IMR-90 (cell line): ENCODE measurements at regions not wholly inside any gene's neighbourhood (a gene's known extent, or its start where the extent isn't known, plus 50 kb on each side); places are given as distances from the start of the nearest gene placed in this dataset.

Source experiments
- ATAC-seq: fragments of 200-7000 bp; cut with Tn5 transposase; 2 replicates; pipeline ENCODE4 v1.9.1; 2020; ENCODE audit warnings: low read depth, mild to moderate bottlenecking, moderate library complexity
- BruUV-seq: library from RNA; stranded (reverse); fragments of 400-500 nt; replicated peaks from 2 replicates; lab custom pipeline; 2021; lab: Mats Ljungman, UMichigan
- CTCF ChIA-PET: fragments of 300-600 bp; formaldehyde crosslinking; extraction: SDS; loops from one replicate; lab custom pipeline; 2021; ENCODE audit warnings: antibody characterized with exemption; lab: Yijun Ruan, JAX
- POLR2A ChIA-PET: fragments of 300-600 bp; sonication (Branson Sonifier 250); formaldehyde crosslinking; loops from one replicate; lab custom pipeline; 2022; ENCODE audit warnings: antibody characterized with exemption; ENCODE audit not compliant: unreplicated experiment; lab: Charles Lee
- DNase-seq: peaks from one replicate; pipeline ENCODE4 v3.0.0; 2013
- H2AFZ ChIP-seq: replicated peaks from 2 replicates; pipeline ENCODE3; 2013; ENCODE audit warnings: low read length, mild to moderate bottlenecking; ENCODE audit not compliant: poor library complexity
- H2AK5ac ChIP-seq: 2 replicates; pipeline ENCODE4 v1.6.1; 2013; ENCODE audit warnings: low read depth, low read length, inconsistent platforms
- H2AK9ac ChIP-seq: replicated peaks from 2 replicates; pipeline ENCODE3; 2013; ENCODE audit warnings: mild to moderate bottlenecking, low read depth, low read length, moderate library complexity; ENCODE audit not compliant: poor library complexity
- H2BK120ac ChIP-seq: 2 replicates; pipeline ENCODE4 v1.6.1; 2013; ENCODE audit warnings: low read depth, low read length, inconsistent platforms
- H2BK15ac ChIP-seq: 3 replicates; pipeline ENCODE4 v1.6.1; 2013; ENCODE audit warnings: low read depth, low read length, inconsistent platforms
- H2BK20ac ChIP-seq: 2 replicates; pipeline ENCODE4 v1.6.1; 2013; ENCODE audit warnings: low read depth, mild to moderate bottlenecking, inconsistent platforms, low read length, moderate library complexity
- H2BK5ac ChIP-seq: 2 replicates; pipeline ENCODE4 v1.6.1; 2013; ENCODE audit warnings: mild to moderate bottlenecking, low read depth, low read length, inconsistent platforms; ENCODE audit not compliant: poor library complexity, severe bottlenecking
- H3K14ac ChIP-seq: replicated peaks from 2 replicates; pipeline ENCODE4 v1.6.1; 2013; ENCODE audit warnings: low read depth, low read length, inconsistent platforms
- H3K18ac ChIP-seq: 2 replicates; pipeline ENCODE4 v1.6.1; 2013; ENCODE audit warnings: low read depth, low read length, control low read depth
- H3K23ac ChIP-seq: 2 replicates; pipeline ENCODE4 v1.6.1; 2013; ENCODE audit warnings: low read depth, low read length, inconsistent platforms
- H3K27ac ChIP-seq: 2 replicates; pipeline ENCODE4 v1.5.1; 2013; ENCODE audit warnings: mild to moderate bottlenecking, control low read depth, low read length; ENCODE audit not compliant: insufficient read depth
- H3K27me3 ChIP-seq: 2 replicates; pipeline ENCODE4 v1.6.1; 2013; ENCODE audit warnings: low read length; ENCODE audit not compliant: control insufficient read depth, insufficient read depth
- H3K36me3 ChIP-seq: 2 replicates; pipeline ENCODE4 v1.6.1; 2013; ENCODE audit warnings: low read length, mixed read lengths; ENCODE audit not compliant: control insufficient read depth, insufficient read depth
- H3K4ac ChIP-seq: 2 replicates; pipeline ENCODE4 v1.6.1; 2013; ENCODE audit warnings: low read depth, low read length, inconsistent platforms
- H3K4me1 ChIP-seq: 2 replicates; pipeline ENCODE4 v1.6.1; 2013; ENCODE audit warnings: low read length, mixed read lengths; ENCODE audit not compliant: control insufficient read depth, insufficient read depth
- H3K4me2 ChIP-seq: 2 replicates; pipeline ENCODE4 v1.6.1; 2013; ENCODE audit warnings: low read depth, mild to moderate bottlenecking, control low read depth, low read length, moderate library complexity
- H3K4me3 ChIP-seq: 2 replicates; pipeline ENCODE4 v1.5.1; 2013; ENCODE audit warnings: low read depth, mild to moderate bottlenecking, control low read depth, low read length, moderate library complexity; ENCODE audit not compliant: insufficient read depth
- H3K56ac ChIP-seq: 2 replicates; pipeline ENCODE4 v1.6.1; 2013; ENCODE audit warnings: low read length, inconsistent platforms; ENCODE audit not compliant: insufficient read depth; ENCODE audit errors: extremely low read depth
- H3K79me1 ChIP-seq, 2 experiments: 2 replicates each; pipeline ENCODE4 v1.6.1; 2013; ENCODE audit warnings: low read length in 2 of 2, inconsistent platforms in 1 of 2, low read depth in 1 of 2
- H3K9ac ChIP-seq: 2 replicates; pipeline ENCODE4 v1.6.1; 2013; ENCODE audit warnings: low read depth, low read length, control low read depth
- H3K9me1 ChIP-seq: 2 replicates; pipeline ENCODE4 v1.6.1; 2013; ENCODE audit warnings: low read length, inconsistent platforms; ENCODE audit not compliant: insufficient read depth
- H3K9me3 ChIP-seq: 2 replicates; pipeline ENCODE4 v1.6.1; 2013; ENCODE audit warnings: low read length; ENCODE audit not compliant: control insufficient read depth, insufficient read depth
- H4K20me1 ChIP-seq: 2 replicates; pipeline ENCODE4 v1.6.1; 2013; ENCODE audit warnings: low read length, inconsistent platforms; ENCODE audit not compliant: insufficient read depth
- H4K5ac ChIP-seq: 2 replicates; pipeline ENCODE4 v1.6.1; 2013; ENCODE audit warnings: mild to moderate bottlenecking, low read depth, low read length, control low read depth
- H4K8ac ChIP-seq, 2 experiments: 2 replicates each; pipeline ENCODE4 v1.6.1; 2013; ENCODE audit warnings: low read depth in 2 of 2, low read length in 2 of 2, control low read depth in 1 of 2, inconsistent platforms in 1 of 2
- H4K91ac ChIP-seq: 2 replicates; pipeline ENCODE4 v1.6.1; 2013; ENCODE audit warnings: low read depth, low read length, inconsistent platforms; ENCODE audit not compliant: insufficient read depth
- MAFK ChIP-seq: IDR thresholded peaks from 2 replicates; pipeline ENCODE4 v1.6.1; 2012; ENCODE audit warnings: low read depth, low read length, improper control_type of control experiment
- MAZ ChIP-seq: IDR thresholded peaks from 2 replicates; pipeline ENCODE4 v1.6.1; 2012; ENCODE audit warnings: low read depth, mild to moderate bottlenecking, low read length, improper control_type of control experiment, moderate library complexity, borderline replicate concordance
- RAD21 ChIP-seq: IDR thresholded peaks from 2 replicates; pipeline ENCODE4 v1.6.1; 2012; ENCODE audit warnings: low read length, improper control_type of control experiment
- RCOR1 ChIP-seq: IDR thresholded peaks from 2 replicates; pipeline ENCODE4 v1.6.1; 2012; ENCODE audit warnings: mild to moderate bottlenecking, low read length, improper control_type of control experiment; ENCODE audit not compliant: insufficient replicate concordance
- RFX5 ChIP-seq: IDR thresholded peaks from 2 replicates; pipeline ENCODE4 v1.8.0; 2012; ENCODE audit warnings: low read depth, mild to moderate bottlenecking, low read length, moderate library complexity
- WGBS, 2 experiments: methylation state at CpG; one replicate each; pipeline versions ENCODE4 v1.1.5 to v1.1.7; 2013; ENCODE audit warnings: missing lambda C conversion rate in 2 of 2; ENCODE audit not compliant: insufficient read length in 1 of 2; ENCODE audit errors: extremely low coverage in 2 of 2; 5-methylcytosine and 5-hydroxymethylcytosine counted together
- dilution Hi-C: fragments of 300-500 bp; cut with HindIII; formaldehyde crosslinking; loops from one replicate; pipeline ENCODE4 v1.14.3; 2018; ENCODE audit warnings: low sequenced_read_pairs; ENCODE audit not compliant: unreplicated experiment
- in situ Hi-C: fragments of 300-500 bp; cut with MboI; formaldehyde crosslinking; loops from 3 replicates; pipeline ENCODE4 v1.14.3; 2019; ENCODE audit warnings: low sequenced_read_pairs, inconsistent platforms, mixed read lengths
- intact Hi-C: fragments of 100-400 bp; cut with micrococcal nuclease; formaldehyde crosslinking; loops from 2 replicates; pipeline ENCODE4 v1.10.0; 2022
- TF ChIP-seq, protein P1 (sequence below): fragments of 150-350 bp; IDR thresholded peaks from 2 replicates; pipeline ENCODE4 v1.6.1; 2016; ENCODE audit warnings: low read depth, mild to moderate bottlenecking, low read length, moderate library complexity, borderline replicate concordance

DNA sequence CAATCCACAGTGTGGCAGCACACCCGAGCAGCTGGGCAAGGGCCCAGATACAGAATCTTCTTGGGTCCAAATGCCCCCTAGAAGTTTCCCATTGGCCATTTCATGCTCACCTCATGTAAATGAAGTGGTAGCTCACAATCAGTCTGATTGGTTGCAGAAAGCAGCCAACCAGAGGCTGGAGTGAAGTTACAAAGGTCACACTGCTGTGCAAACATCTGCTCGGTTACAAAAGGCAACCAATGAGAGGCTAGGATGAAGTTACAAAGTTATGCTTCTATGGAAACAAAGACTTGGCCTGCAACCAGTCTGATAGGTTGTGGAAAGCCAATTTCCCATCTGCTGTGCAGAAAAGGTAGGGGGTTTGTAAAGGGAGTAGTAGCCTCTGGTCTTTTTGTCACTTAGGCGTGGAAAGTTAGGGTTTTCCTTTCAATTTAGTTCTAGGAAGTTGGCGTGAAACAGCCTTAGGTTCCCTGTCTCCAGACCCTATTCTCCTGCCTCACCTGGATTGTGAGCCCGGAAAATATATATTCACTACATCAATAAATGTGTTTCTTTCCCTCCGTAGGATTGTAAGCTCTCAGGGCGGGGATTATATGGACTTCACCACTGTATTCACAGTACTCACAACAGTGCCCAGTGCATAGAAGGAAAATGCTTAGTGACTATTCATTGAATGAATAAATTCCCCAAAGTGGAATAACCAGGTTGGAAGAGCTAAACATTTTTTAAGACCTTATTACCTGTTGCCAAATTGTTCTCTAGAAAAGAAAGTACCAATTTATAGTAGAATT lies 91.9 kb downstream of the URB2 start:
- dilution Hi-C loops (no loop called here), in situ Hi-C loops (no loop called here), intact Hi-C loops (no loop called here)
- Histone ChIP-seq H4K8ac (no peak overlapping the region), H3K4me2 (no peak overlapping the region), H4K5ac (no peak overlapping the region), H2BK20ac (no peak overlapping the region), H3K27ac (no peak overlapping the region), H3K36me3 (no peaks in the 10 kb centered on the region), H3K4me3 (no peak overlapping the region), H2BK15ac (no peak overlapping the region), H3K79me1 (no peaks in the 10 kb centered on the region), H2AK5ac (no peak overlapping the region), H4K91ac (no peak overlapping the region), H3K4ac (no peak overlapping the region), H2AFZ (peak overlapping the region; percentile 63), H2AK9ac (no peak overlapping the region), H3K4me1 (no peaks in the 10 kb centered on the region), H3K18ac (no peak overlapping the region), H3K23ac (no peak overlapping the region), H2BK120ac (no peak overlapping the region), H3K56ac (no peak overlapping the region), H3K27me3 (no peaks in the 10 kb centered on the region), H3K14ac (no peak overlapping the region), H2BK5ac (no peak overlapping the region), H3K9ac (no peak overlapping the region), H3K9me3 (no peaks in the 10 kb centered on the region), H4K20me1 (no peaks in the 10 kb centered on the region), H3K9me1 (no peaks in the 10 kb centered on the region)
- ATAC-seq = no peak
- no TSS peak for BruUV-seq
- no CpG with 5 or more reads among the region's 7 CpGs for WGBS, 2 experiments
- ChIA-PET POLR2A (interaction anchor here (0.6 kb wide), 2 partner anchors 120 to 1027 kb away, joined by 3 to 4 read pairs; no protein-coding TSS in a partner anchor), CTCF (interaction anchor here (0.6 kb wide), 1 partner anchor 9 kb away, joined by 3 read pairs; no protein-coding TSS in a partner anchor)
- no peak for DNase-seq
- TF ChIP-seq, protein P1, sequence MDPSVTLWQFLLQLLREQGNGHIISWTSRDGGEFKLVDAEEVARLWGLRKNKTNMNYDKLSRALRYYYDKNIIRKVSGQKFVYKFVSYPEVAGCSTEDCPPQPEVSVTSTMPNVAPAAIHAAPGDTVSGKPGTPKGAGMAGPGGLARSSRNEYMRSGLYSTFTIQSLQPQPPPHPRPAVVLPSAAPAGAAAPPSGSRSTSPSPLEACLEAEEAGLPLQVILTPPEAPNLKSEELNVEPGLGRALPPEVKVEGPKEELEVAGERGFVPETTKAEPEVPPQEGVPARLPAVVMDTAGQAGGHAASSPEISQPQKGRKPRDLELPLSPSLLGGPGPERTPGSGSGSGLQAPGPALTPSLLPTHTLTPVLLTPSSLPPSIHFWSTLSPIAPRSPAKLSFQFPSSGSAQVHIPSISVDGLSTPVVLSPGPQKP = no peak
- TF ChIP-seq RCOR1 (no peak), MAFK (no peak), RAD21 (no peak), RFX5 (no peak), MAZ (no peak)
